ENCODE measurements at regions not wholly inside any gene's neighbourhood (a gene's known extent, or its start where the extent isn't known, plus 50 kb on each side); places are given as distances from the start of the nearest gene placed in this dataset.
"Not testable (repeated sequence)": the region's sequence is repeated elsewhere in the genome, so short reads cannot be mapped to it uniquely, and the experiment has no call there.

- Histone ChIP-seq H3K4me1 (ENCODE audit: control insufficient read depth in 5 of 5, insufficient read depth in 5 of 5, low read length in 5 of 5) (no peaks in the 10 kb centered on the region), H3K36me3 (ENCODE audit: control insufficient read depth in 4 of 4, insufficient read depth in 4 of 4, low read length in 4 of 4) (no peaks in the 10 kb centered on the region), H3K4me3 (no peak overlapping the region), H3K9me3 (ENCODE audit: control insufficient read depth in 4 of 4, insufficient read depth in 3 of 4, low read length in 3 of 4) (no peaks in the 10 kb centered on the region), H3K27me3 (ENCODE audit: control insufficient read depth in 3 of 3, insufficient read depth in 3 of 3, low read length in 2 of 3) (no peaks in the 10 kb centered on the region), H3K27ac (ENCODE audit: low read depth in 1 of 2, low read length in 1 of 2) (no peak overlapping the region), H3K9ac (ENCODE audit: insufficient read depth in 1 of 2, low read length in 2 of 2) (no peak overlapping the region)
- TF ChIP-seq, protein P1, sequence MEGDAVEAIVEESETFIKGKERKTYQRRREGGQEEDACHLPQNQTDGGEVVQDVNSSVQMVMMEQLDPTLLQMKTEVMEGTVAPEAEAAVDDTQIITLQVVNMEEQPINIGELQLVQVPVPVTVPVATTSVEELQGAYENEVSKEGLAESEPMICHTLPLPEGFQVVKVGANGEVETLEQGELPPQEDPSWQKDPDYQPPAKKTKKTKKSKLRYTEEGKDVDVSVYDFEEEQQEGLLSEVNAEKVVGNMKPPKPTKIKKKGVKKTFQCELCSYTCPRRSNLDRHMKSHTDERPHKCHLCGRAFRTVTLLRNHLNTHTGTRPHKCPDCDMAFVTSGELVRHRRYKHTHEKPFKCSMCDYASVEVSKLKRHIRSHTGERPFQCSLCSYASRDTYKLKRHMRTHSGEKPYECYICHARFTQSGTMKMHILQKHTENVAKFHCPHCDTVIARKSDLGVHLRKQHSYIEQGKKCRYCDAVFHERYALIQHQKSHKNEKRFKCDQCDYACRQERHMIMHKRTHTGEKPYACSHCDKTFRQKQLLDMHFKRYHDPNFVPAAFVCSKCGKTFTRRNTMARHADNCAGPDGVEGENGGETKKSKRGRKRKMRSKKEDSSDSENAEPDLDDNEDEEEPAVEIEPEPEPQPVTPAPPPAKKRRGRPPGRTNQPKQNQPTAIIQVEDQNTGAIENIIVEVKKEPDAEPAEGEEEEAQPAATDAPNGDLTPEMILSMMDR (IDR thresholded peaks at IDR 0.05; ENCODE audit: control extremely low read depth, extremely low read depth) = no peak
- DNase-seq (no peak), ATAC-seq (ENCODE audit: insufficient read depth, low FRiP score) (no peak)
- WGBS, 2 donors = 88 to 96% methylated on average over 1 of the region's 1 CpG
These were observed 226.7 kb downstream of the LMBRD1 start for GRCh38 chr6:69570106-69570505.

DNA sequence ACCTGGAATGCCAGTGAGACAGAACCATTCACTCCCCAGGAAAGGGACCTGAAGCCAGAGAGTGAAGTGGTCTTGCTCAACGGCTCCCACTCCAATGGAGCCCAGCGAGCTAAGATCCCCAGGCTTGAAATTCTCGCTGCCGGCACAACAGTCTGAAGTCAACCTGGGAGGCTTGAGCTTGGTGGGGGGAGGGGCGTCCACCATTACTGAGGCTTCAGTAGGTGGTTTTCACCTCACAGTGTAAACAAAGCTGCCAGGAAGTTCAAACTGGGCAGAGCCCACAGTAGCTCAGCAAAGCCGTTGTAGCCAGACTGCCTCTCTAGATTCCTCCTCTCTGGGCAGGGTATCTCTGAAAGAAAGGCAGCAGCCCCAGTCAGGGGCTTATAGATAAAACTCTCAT is 236.2 kb downstream of the LMBRD1 start:
- H3K4me3 ChIP-seq; H3K36me3 ChIP-seq (ENCODE audit: control insufficient read depth in 4 of 4, insufficient read depth in 4 of 4, low read length in 4 of 4); H3K4me1 ChIP-seq (ENCODE audit: control insufficient read depth in 5 of 5, insufficient read depth in 5 of 5, low read length in 5 of 5); H3K27me3 ChIP-seq (ENCODE audit: control insufficient read depth in 3 of 3, insufficient read depth in 3 of 3, low read length in 2 of 3); H3K9me3 ChIP-seq (ENCODE audit: control insufficient read depth in 4 of 4, insufficient read depth in 3 of 4, low read length in 3 of 4); H3K9ac ChIP-seq (ENCODE audit: insufficient read depth in 1 of 2, low read length in 2 of 2); DNase-seq; H3K27ac ChIP-seq (ENCODE audit: low read depth in 1 of 2, low read length in 1 of 2); ATAC-seq (ENCODE audit: insufficient read depth, low FRiP score): not testable (repeated sequence)
- WGBS, 2 donors = 69 to 81% methylated on average over 6 of the region's 6 CpGs

- TF ChIP-seq, protein P1 (IDR thresholded peaks at IDR 0.05; ENCODE audit: control extremely low read depth, extremely low read depth) = no peak
- H3K27me3 ChIP-seq (ENCODE audit: control insufficient read depth in 3 of 3, insufficient read depth in 3 of 3, low read length in 2 of 3) = no peaks in the 10 kb centered on the region
- no peaks in the 10 kb centered on the region for H3K36me3 ChIP-seq (ENCODE audit: control insufficient read depth in 4 of 4, insufficient read depth in 4 of 4, low read length in 4 of 4)
- H3K4me3 ChIP-seq = no peak overlapping the region
- H3K9ac ChIP-seq (ENCODE audit: insufficient read depth in 1 of 2, low read length in 2 of 2) = no peak overlapping the region
- 90% methylated on average over 2 of the region's 2 CpGs for WGBS, 2 donors
- DNase-seq (no peak), ATAC-seq (ENCODE audit: insufficient read depth, low FRiP score) (no peak)
- H3K27ac ChIP-seq (ENCODE audit: low read depth in 1 of 2, low read length in 1 of 2) = no peak overlapping the region
- H3K9me3 ChIP-seq (ENCODE audit: control insufficient read depth in 4 of 4, insufficient read depth in 3 of 4, low read length in 3 of 4) = no peaks in the 10 kb centered on the region
- no peaks in the 10 kb centered on the region for H3K4me1 ChIP-seq (ENCODE audit: control insufficient read depth in 5 of 5, insufficient read depth in 5 of 5, low read length in 5 of 5)
These were observed 241.6 kb downstream of the LMBRD1 start for GRCh38 chr6:69555088-69555638.

- H3K4me1 ChIP-seq (ENCODE audit: control insufficient read depth in 5 of 5, insufficient read depth in 5 of 5, low read length in 5 of 5) = no peaks in the 10 kb centered on the region
- TF ChIP-seq, protein P1 (IDR thresholded peaks at IDR 0.05; ENCODE audit: control extremely low read depth, extremely low read depth) = no peak
- ATAC-seq (ENCODE audit: insufficient read depth, low FRiP score) (no peak), DNase-seq (no peak)
- 52 to 78% methylated on average over 1 of the region's 1 CpG for WGBS, 2 donors
- H3K36me3 ChIP-seq (ENCODE audit: control insufficient read depth in 4 of 4, insufficient read depth in 4 of 4, low read length in 4 of 4) = no peaks in the 10 kb centered on the region
- H3K4me3 ChIP-seq = no peak overlapping the region
- H3K27ac ChIP-seq (ENCODE audit: low read depth in 1 of 2, low read length in 1 of 2) = no peak overlapping the region
- H3K9ac ChIP-seq (ENCODE audit: insufficient read depth in 1 of 2, low read length in 2 of 2) = no peak overlapping the region
- no peaks in the 10 kb centered on the region for H3K27me3 ChIP-seq (ENCODE audit: control insufficient read depth in 3 of 3, insufficient read depth in 3 of 3, low read length in 2 of 3)
- no peaks in the 10 kb centered on the region for H3K9me3 ChIP-seq (ENCODE audit: control insufficient read depth in 4 of 4, insufficient read depth in 3 of 4, low read length in 3 of 4)
These were observed 254.3 kb downstream of the LMBRD1 start for GRCh38 chr6:69542494-69542893.

Data from lung (tissue), 11 donors.